Skin of body (tissue), 1 donor: ENCODE measurements at regions not wholly inside any gene's neighbourhood (a gene's known extent, or its start where the extent isn't known, plus 50 kb on each side); places are given as distances from the start of the nearest gene placed in this dataset.
A peak's percentile ranks its signal among the peaks of the same experiment; 100 is the strongest.
"Not testable (repeated sequence)": the region's sequence is repeated elsewhere in the genome, so short reads cannot be mapped to it uniquely, and the experiment has no call there.

Experiments
- DNase-seq: peaks from one replicate; lab custom pipeline; 2025; lab: John Stamatoyannopoulos, UW

- DNase-seq, result no peak
Observed at GRCh38 chr6:165010556-165011535, 298.6 kb downstream of the C6orf118 start.

- DNase-seq, result no peak
Observed at GRCh38 chr6:165008971-165009370, 300.4 kb downstream of the C6orf118 start.

- DNase-seq, result no peak
Observed at GRCh38 chr6:165002866-165003265, 306.5 kb downstream of the C6orf118 start.

- no peak for DNase-seq
Observed at GRCh38 chr6:165002358-165002757, 307.0 kb downstream of the C6orf118 start.

GRCh38 chr6:165001502-165002157, 307.8 kb downstream of the C6orf118 start:
- no peak for DNase-seq

GRCh38 chr6:164998297-164998696, 311.1 kb downstream of the C6orf118 start:
- no peak for DNase-seq

GRCh38 chr6:164996838-164997237, 312.6 kb downstream of the C6orf118 start:
- no peak for DNase-seq

GRCh38 chr6:164991573-164991972, 317.8 kb downstream of the C6orf118 start:
- DNase-seq, result no peak

GRCh38 chr6:164990901-164991300, 318.5 kb downstream of the C6orf118 start:
- no peak for DNase-seq

- DNase-seq, result no peak
Observed at GRCh38 chr6:164982389-164982788, 327.0 kb downstream of the C6orf118 start.

GRCh38 chr6:164967102-164967501, 342.3 kb downstream of the C6orf118 start:
- no peak for DNase-seq

GRCh38 chr6:164962805-164963204, 346.6 kb downstream of the C6orf118 start:
- no peak for DNase-seq

- DNase-seq, result no peak
Observed at GRCh38 chr6:164947164-164947563, 362.2 kb downstream of the C6orf118 start.

- no peak for DNase-seq
Observed at GRCh38 chr6:164942271-164942670, 367.1 kb downstream of the C6orf118 start.

- DNase-seq, result not testable (repeated sequence)
Observed at GRCh38 chr6:164933238-164933794, 376.1 kb downstream of the C6orf118 start.

- DNase-seq, result no peak
Observed at GRCh38 chr6:164929408-164929977, 379.9 kb downstream of the C6orf118 start.

GRCh38 chr6:164928728-164929407, 380.5 kb downstream of the C6orf118 start:
- DNase-seq, result no peak

GRCh38 chr6:164928057-164928727, 381.2 kb downstream of the C6orf118 start:
- DNase-seq, result no peak

- DNase-seq, result peak; percentile 63
Observed at GRCh38 chr6:164927288-164928056, 381.9 kb downstream of the C6orf118 start.

GRCh38 chr6:164926686-164927085, 382.7 kb downstream of the C6orf118 start:
- DNase-seq, result peak; percentile 29
